ENCODE measurements at regions not wholly inside any gene's neighbourhood (a gene's known extent, or its start where the extent isn't known, plus 50 kb on each side); places are given as distances from the start of the nearest gene placed in this dataset.
"Not testable (repeated sequence)": the region's sequence is repeated elsewhere in the genome, so short reads cannot be mapped to it uniquely, and the experiment has no call there.

DNA sequence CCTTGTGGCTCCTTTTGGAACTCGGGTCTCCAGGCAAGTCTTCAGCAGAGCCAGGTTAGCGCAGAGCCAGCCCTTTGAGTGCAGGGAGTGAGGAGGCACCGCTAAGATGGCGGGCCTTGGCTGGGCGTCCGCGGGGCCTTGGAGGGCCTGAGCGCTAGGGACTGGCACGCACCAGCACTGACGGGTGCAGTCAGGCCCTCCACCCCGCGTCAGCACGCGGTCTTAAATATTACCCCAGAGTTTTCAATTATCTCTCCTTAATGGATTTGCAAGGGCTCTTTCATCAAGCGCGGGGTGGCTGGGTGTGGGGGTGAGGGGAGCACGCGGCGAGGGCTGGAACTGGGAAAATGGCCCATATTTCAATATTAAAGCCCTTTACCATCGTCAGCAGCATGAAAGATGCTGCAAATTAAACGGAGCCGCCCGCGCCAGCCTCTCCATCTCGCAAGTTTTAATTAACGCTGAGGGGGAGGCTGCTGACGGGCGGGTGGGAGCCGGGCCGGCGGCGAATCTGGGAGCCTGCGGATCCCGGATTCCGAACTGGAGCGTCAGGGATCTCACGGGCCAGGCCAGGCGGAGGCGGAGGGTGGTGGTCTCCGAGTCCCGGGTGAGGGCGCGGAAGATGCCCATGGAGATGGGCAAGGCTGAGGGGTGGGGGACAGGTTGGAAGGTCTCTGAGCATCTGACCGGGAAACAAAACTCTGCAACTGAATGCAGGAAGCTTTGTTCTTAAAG, 1690.4 kb upstream of the DEFB115 start:
- not testable (repeated sequence) for DNase-seq

DNA sequence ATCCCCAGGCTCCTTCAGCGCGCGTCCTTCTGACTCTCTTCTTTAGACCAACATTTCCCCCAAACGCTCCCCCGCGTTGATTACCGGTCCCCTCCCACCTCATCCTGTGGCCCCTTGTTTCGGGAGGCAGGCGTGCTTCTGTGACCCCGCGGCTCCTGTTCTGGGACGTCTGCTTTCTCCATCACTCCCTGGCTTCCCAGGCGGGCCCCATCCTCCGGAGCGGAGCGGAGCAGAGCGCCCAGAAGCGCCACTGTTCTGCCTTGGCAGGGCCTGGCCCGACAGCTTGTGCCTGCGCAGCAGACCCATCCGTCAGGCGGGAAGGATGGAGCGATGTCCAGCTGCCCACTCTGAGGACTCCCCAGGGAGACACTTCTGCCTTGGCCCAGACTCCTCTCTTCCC, 1689.8 kb upstream of the DEFB115 start:
- DNase-seq = not testable (repeated sequence)

DNA sequence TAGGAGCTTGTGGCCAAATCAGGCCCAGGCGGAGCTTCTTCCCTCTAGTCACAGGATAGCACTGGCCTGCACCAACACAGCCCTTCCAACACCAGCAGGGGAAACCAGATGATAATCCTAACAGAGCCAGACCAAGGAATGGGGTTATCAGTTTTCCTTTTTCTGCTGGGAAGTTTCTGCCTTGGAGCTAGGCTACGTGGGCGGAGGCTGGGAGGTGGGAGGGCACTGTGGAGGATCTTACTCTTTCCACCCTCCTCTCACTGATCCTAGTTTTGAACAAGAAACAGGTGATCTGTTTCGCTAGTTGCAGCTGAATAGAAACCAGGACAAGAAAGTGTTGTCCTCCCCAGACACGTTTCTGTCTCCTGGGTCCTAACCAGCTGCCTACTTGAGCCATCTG, 1687.3 kb upstream of the DEFB115 start:
- DNase-seq = not testable (repeated sequence)

- not testable (repeated sequence) for DNase-seq
Measured at GRCh38 chr20:29589530-29589929, 1667.9 kb upstream of the DEFB115 start.

GRCh38 chr20:29604163-29604562, 1653.3 kb upstream of the DEFB115 start:
- DNase-seq = not testable (repeated sequence)

DNA sequence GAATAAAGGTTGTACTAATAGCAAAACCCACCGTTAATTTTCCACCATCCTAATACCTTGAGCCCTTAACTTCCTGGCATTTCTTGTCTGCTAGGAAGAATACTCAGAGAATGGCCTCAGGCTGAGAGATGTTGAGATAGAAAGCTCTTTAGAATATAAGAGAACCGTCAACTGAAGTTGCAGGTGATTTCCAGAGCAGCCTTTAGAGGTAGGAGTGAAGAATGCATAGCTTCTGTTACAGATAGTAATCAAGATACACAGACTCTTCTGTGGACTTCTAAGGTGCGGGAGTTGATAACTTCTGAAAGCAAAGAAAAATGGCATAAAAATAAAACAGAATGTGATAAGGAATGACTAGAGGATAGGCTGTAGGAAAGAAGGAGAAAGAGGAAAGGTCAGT, 1651.3 kb upstream of the DEFB115 start:
- not testable (repeated sequence) for DNase-seq

GRCh38 chr20:29629395-29629794, 1628.1 kb upstream of the DEFB115 start:
- DNase-seq = not testable (repeated sequence)
